PC-9 (cell line): ENCODE measurements at regions not wholly inside any gene's neighbourhood (a gene's known extent, or its start where the extent isn't known, plus 50 kb on each side); places are given as distances from the start of the nearest gene placed in this dataset.

Experiments used
- BruUV-seq: library from RNA; stranded (reverse); fragments of 400-500 nt; replicated peaks from 2 replicates; lab custom pipeline; 2021; lab: Mats Ljungman, UMichigan
- CTCF ChIA-PET: fragments of 300-600 bp; sonication (Branson Sonifier 250); formaldehyde crosslinking; loops from one replicate; lab custom pipeline; 2022; ENCODE audit warnings: antibody characterized with exemption; lab: Charles Lee
- POLR2A ChIA-PET: fragments of 300-600 bp; sonication (Branson Sonifier 250); formaldehyde crosslinking; loops from one replicate; lab custom pipeline; 2022; ENCODE audit warnings: antibody characterized with exemption; ENCODE audit not compliant: unreplicated experiment; lab: Charles Lee
- DNase-seq, 2 experiments: peaks; one replicate each; pipeline versions ENCODE4 v3.0.0 to v3.0.0-alpha.2; 2015 to 2022; ENCODE audit warnings: mixed read lengths in 1 of 2
- H2AFZ ChIP-seq: fragments of 200-600 bp; sonication (generic); 2 replicates; pipeline ENCODE4 v1.8.1; 2017; ENCODE audit warnings: antibody characterized with exemption
- H3F3A ChIP-seq: fragments of 200-600 bp; sonication (generic); 2 replicates; pipeline ENCODE4 v1.8.1; 2017; ENCODE audit warnings: antibody characterized with exemption, mild to moderate bottlenecking, low read depth; ENCODE audit not compliant: insufficient read depth
- H3K27ac ChIP-seq: fragments of 200-600 bp; sonication (generic); 2 replicates; pipeline ENCODE4 v1.6.1; 2016; ENCODE audit warnings: mixed run types
- H3K27me3 ChIP-seq: fragments of 200-600 bp; sonication (generic); 2 replicates; pipeline ENCODE4 v1.6.1; 2016; ENCODE audit warnings: low read depth, mixed run types; ENCODE audit not compliant: insufficient read depth
- H3K36me3 ChIP-seq: fragments of 200-600 bp; sonication (generic); 2 replicates; pipeline ENCODE4 v1.6.1; 2016; ENCODE audit warnings: low read depth, mixed run types
- H3K4me1 ChIP-seq: fragments of 200-600 bp; sonication (generic); replicated peaks from 2 replicates; pipeline ENCODE4 v1.6.1; 2016; ENCODE audit warnings: mixed run types; ENCODE audit not compliant: insufficient read depth
- H3K4me2 ChIP-seq: fragments of 200-600 bp; sonication (generic); 2 replicates; pipeline ENCODE4 v1.6.1; 2017; ENCODE audit warnings: mixed run types
- H3K4me3 ChIP-seq: fragments of 200-600 bp; sonication (generic); 2 replicates; pipeline ENCODE4 v1.6.1; 2016; ENCODE audit warnings: mixed run types
- H3K79me2 ChIP-seq: fragments of 200-600 bp; sonication (generic); 2 replicates; pipeline ENCODE4 v1.6.1; 2017; ENCODE audit warnings: low read depth, mixed run types
- H3K9me2 ChIP-seq: fragments of 200-600 bp; sonication (generic); 2 replicates; pipeline ENCODE4 v1.8.1; 2017; ENCODE audit warnings: mild to moderate bottlenecking; ENCODE audit not compliant: insufficient read depth
- H3K9me3 ChIP-seq: fragments of 200-600 bp; sonication (generic); 2 replicates; pipeline ENCODE4 v1.8.1; 2016; ENCODE audit warnings: low read depth; ENCODE audit not compliant: insufficient read depth
- H4K20me1 ChIP-seq: fragments of 200-600 bp; sonication (generic); 2 replicates; pipeline ENCODE4 v1.8.1; 2017; ENCODE audit not compliant: insufficient read depth
- CTCF ChIP-seq: fragments of 200-600 bp; sonication (generic); conservative IDR thresholded peaks from 2 replicates; pipeline ENCODE4 v1.6.1; 2017; ENCODE audit warnings: mixed run types, antibody characterized with exemption, mild to moderate bottlenecking, moderate library complexity
- EZH2 ChIP-seq: fragments of 200-600 bp; sonication (generic); IDR thresholded peaks from 2 replicates; pipeline ENCODE4 v1.8.0; 2017; ENCODE audit warnings: antibody characterized with exemption, low read depth
- intact Hi-C: fragments of 100-400 bp; cut with micrococcal nuclease; formaldehyde crosslinking; loops from one replicate; pipeline ENCODE4 v1.10.0; 2022; ENCODE audit not compliant: unreplicated experiment

DNA sequence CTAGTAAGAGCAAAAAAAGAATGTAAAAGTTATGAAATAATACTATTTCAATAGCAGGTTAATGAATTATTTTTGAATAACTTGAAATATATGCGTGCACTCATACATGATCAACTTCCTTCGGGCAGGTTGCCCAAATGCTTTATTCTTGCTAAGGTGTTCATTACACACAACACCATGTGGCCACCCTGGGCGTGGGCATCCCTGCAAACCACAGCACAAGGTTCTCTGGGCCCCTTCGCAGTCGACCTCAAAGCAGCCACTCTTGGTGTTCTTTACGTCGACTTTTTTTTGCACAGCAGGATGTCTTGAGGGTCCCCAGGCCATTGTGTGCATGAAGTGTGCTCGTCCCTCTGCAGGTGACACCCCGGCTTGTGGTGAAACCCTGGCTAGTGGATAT, 300.7 kb upstream of the PITRM1 start:
- H3F3A ChIP-seq = peaks cover 49% of the 10 kb centered on the region
- intact Hi-C loops = no loop called here
- no peak overlapping the region for H3K4me3 ChIP-seq
- H3K9me3 ChIP-seq = no peaks in the 10 kb centered on the region
- H3K4me1 ChIP-seq = peaks cover 56% of the 10 kb centered on the region
- H3K36me3 ChIP-seq = no peaks in the 10 kb centered on the region
- peak overlapping the region; percentile 29; the same call in 1 of the 2 replicates for H2AFZ ChIP-seq
- no peaks in the 10 kb centered on the region for H3K27me3 ChIP-seq
- H3K9me2 ChIP-seq = no peaks in the 10 kb centered on the region
- no peaks in the 10 kb centered on the region for H4K20me1 ChIP-seq
- TF ChIP-seq EZH2 (no peak), CTCF (no peak)
- ChIA-PET POLR2A (interaction anchor here (0.6 to 0.7 kb wide), 4 partner anchors 30 to 377 kb away, joined by 3 to 8 read pairs (median 4); no protein-coding TSS in a partner anchor), CTCF (no interaction called here)
- H3K27ac ChIP-seq = peak overlapping the region; percentile 78
- no peak for DNase-seq
- BruUV-seq = no TSS peak
- H3K4me2 ChIP-seq = peak overlapping the region; percentile 70
- H3K79me2 ChIP-seq = no peaks in the 10 kb centered on the region

- DNase-seq = peak; percentile 48 to 88
- peak overlapping the region; percentile 78 for H3K27ac ChIP-seq
- no peaks in the 10 kb centered on the region for H3K27me3 ChIP-seq
- CTCF ChIA-PET = interaction anchor here (0.6 kb wide), 1 partner anchor 307 kb away, joined by 3 read pairs; no protein-coding TSS in a partner anchor
- peaks cover 53% of the 10 kb centered on the region for H3K4me1 ChIP-seq
- H3K36me3 ChIP-seq = no peaks in the 10 kb centered on the region
- H3K4me3 ChIP-seq = peak overlapping the region; percentile 28; the same call in 1 of the 2 replicates
- no peaks in the 10 kb centered on the region for H3K9me3 ChIP-seq
- BruUV-seq = no TSS peak
- TF ChIP-seq CTCF (no peak), EZH2 (no peak)
- H2AFZ ChIP-seq = peak overlapping the region; percentile 29
- intact Hi-C loops = no loop called here
- peak overlapping the region; percentile 70 for H3K4me2 ChIP-seq
- no peaks in the 10 kb centered on the region for H3K9me2 ChIP-seq
- H3K79me2 ChIP-seq = no peaks in the 10 kb centered on the region
- POLR2A ChIA-PET = interaction anchor here (0.6 to 0.9 kb wide), 6 partner anchors 29 to 1509 kb away, joined by 3 to 8 read pairs (median 4); no protein-coding TSS in a partner anchor
- peaks cover 47% of the 10 kb centered on the region for H3F3A ChIP-seq
- no peaks in the 10 kb centered on the region for H4K20me1 ChIP-seq
Measured at GRCh38 chr10:3472287-3473051, 299.9 kb upstream of the PITRM1 start.

DNA sequence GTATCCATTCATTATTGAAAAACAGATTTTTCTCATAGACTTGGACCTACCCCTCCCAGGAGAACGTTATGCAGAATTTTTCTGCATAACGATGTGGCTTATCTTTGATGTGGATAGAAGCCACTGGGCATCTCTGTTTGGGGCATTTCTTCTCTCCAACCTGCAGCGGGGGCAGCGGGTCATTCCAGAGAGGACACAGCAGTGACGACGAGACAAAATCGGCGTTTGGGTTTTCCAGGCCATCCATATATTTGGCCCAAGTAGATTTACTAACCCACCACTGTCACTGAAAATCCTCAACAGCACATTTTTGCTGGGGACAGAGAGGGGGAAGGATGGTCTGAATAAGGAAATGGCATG, 299.3 kb upstream of the PITRM1 start:
- Histone ChIP-seq H3K4me2 (peak overlapping the region; percentile 70), H3K27ac (peak overlapping the region; percentile 78)
- CTCF ChIA-PET = no interaction called here

More for the DNA sequence above, 299.3 kb upstream of the PITRM1 start:
- Histone ChIP-seq H3K4me3 (no peak overlapping the region), H3F3A (peaks cover 43% of the 10 kb centered on the region), H3K79me2 (no peaks in the 10 kb centered on the region), H3K9me3 (no peaks in the 10 kb centered on the region), H3K36me3 (no peaks in the 10 kb centered on the region), H4K20me1 (no peaks in the 10 kb centered on the region), H3K4me1 (peaks cover 52% of the 10 kb centered on the region), H3K9me2 (no peaks in the 10 kb centered on the region), H2AFZ (no peak overlapping the region; the same call in 1 of the 2 replicates), H3K27me3 (no peaks in the 10 kb centered on the region)
- no peak for DNase-seq
- intact Hi-C loops = no loop called here
- POLR2A ChIA-PET = interaction anchor here (0.9 kb wide), 1 partner anchor 160 kb away, joined by 5 read pairs; no protein-coding TSS in a partner anchor
- BruUV-seq = no TSS peak
- TF ChIP-seq EZH2 (no peak), CTCF (no peak)
